ENCODE measurements at regions not wholly inside any gene's neighbourhood (a gene's known extent, or its start where the extent isn't known, plus 50 kb on each side); places are given as distances from the start of the nearest gene placed in this dataset.

- H3K9me3 ChIP-seq (ENCODE audit: control insufficient read depth, low read depth, low read length): no peaks in the 10 kb centered on the region
- no peak overlapping the region for H3K14ac ChIP-seq (ENCODE audit: insufficient read depth, low read length)
- no peak overlapping the region for H2BK120ac ChIP-seq (ENCODE audit: low read depth, low read length, poor library complexity, severe bottlenecking)
- no peak overlapping the region for H4K91ac ChIP-seq (ENCODE audit: insufficient read length, low read depth, low read length)
- H3K56ac ChIP-seq (ENCODE audit: insufficient read length, low read depth, low read length): no peak overlapping the region
- H2BK12ac ChIP-seq (ENCODE audit: insufficient read length, low read depth, low read length): no peak overlapping the region
- H3K23ac ChIP-seq (ENCODE audit: insufficient read length, low read depth, low read length): no peak overlapping the region
- TF ChIP-seq CTCF (conservative IDR thresholded peaks at IDR 0.05): no peak
- H3K79me1 ChIP-seq (ENCODE audit: insufficient read depth, low read depth, low read length, poor library complexity, severe bottlenecking): no peaks in the 10 kb centered on the region
- no peaks in the 10 kb centered on the region for H3K79me2 ChIP-seq (ENCODE audit: insufficient read depth, low read length)
- Mint-ChIP-seq H3K36me3 (ENCODE audit: insufficient read depth in 1 of 3, low read depth in 3 of 3) (peaks cover 0 to 2% (median 0%) of the 10 kb centered on the region in 3 experiments; a peak in 1 of 7 replicates), H3K9me3 (peaks cover 3 to 8% of the 10 kb centered on the region in 2 experiments; a peak in 3 of 5 replicates), H3K4me1 (no peaks in the 10 kb centered on the region), H3K27me3 (ENCODE audit: low read depth) (peaks cover 1% of the 10 kb centered on the region; the same call in 1 of the 2 replicates), H3K27ac (no peak overlapping the region), H3K4me3 (no peak overlapping the region)
- no peak overlapping the region for H2BK20ac ChIP-seq (ENCODE audit: low read depth, low read length, poor library complexity, severe bottlenecking)
- H3K27me3 ChIP-seq (ENCODE audit: insufficient read depth, low read length): no peaks in the 10 kb centered on the region
- no peaks in the 10 kb centered on the region for H3K23me2 ChIP-seq (ENCODE audit: insufficient read length, low read depth, low read length, poor library complexity, severe bottlenecking)
- H2BK5ac ChIP-seq (ENCODE audit: insufficient read length, low read length): no peak overlapping the region
- H3K4ac ChIP-seq (ENCODE audit: low read depth, low read length): no peak overlapping the region
- no peak overlapping the region for H3K9ac ChIP-seq (ENCODE audit: extremely low read depth, insufficient read length, low read length)
- H3K27ac ChIP-seq (ENCODE audit: insufficient read length, low read depth, low read length): no peak overlapping the region
- H2AK5ac ChIP-seq (ENCODE audit: insufficient read length, low read length): no peak overlapping the region
- no peaks in the 10 kb centered on the region for H4K20me1 ChIP-seq (ENCODE audit: control insufficient read depth, insufficient read depth, insufficient read length)
- H3T11ph ChIP-seq (ENCODE audit: low read length): no peak overlapping the region
- no peak overlapping the region for H2BK15ac ChIP-seq (ENCODE audit: low read depth, low read length)
- no peak overlapping the region for H2AFZ ChIP-seq (ENCODE audit: low read length)
- H4K8ac ChIP-seq (replicated peaks; ENCODE audit: insufficient read length, low read depth, low read length): no peak overlapping the region
- H3K4me2 ChIP-seq (ENCODE audit: insufficient read depth, insufficient read length, low read length): no peak overlapping the region
- no peak for DNase-seq
- H3K18ac ChIP-seq (ENCODE audit: insufficient read length, low read depth, low read length): no peak overlapping the region
- no peak overlapping the region for H4K5ac ChIP-seq (ENCODE audit: insufficient read length, low read depth, low read length)
- H3K4me1 ChIP-seq (ENCODE audit: insufficient read depth, low read length): no peaks in the 10 kb centered on the region
Observed at GRCh38 chr9:99647604-99648003, 174.1 kb upstream of the NR4A3 start.
